Lung (tissue), 11 donors: ENCODE measurements at regions not wholly inside any gene's neighbourhood (a gene's known extent, or its start where the extent isn't known, plus 50 kb on each side); places are given as distances from the start of the nearest gene placed in this dataset.

ENCODE experiments used
- ATAC-seq: fragments of 200-7000 bp; cut with Tn5 transposase; one replicate; pipeline ENCODE4 v1.9.1; 2020; ENCODE audit warnings: moderate number of reproducible peaks; ENCODE audit not compliant: insufficient read depth, low FRiP score
- DNase-seq, 3 donors: peaks; one replicate each; pipeline ENCODE4 v3.0.0-alpha.2; 2013 to 2017
- H3K27ac ChIP-seq, 2 donors: one replicate each; pipeline ENCODE4 v1.5.1; 2013; ENCODE audit warnings: mild to moderate bottlenecking in 2 of 2, moderate library complexity in 2 of 2, control low read depth in 1 of 2, inconsistent platforms in 1 of 2, low read depth in 1 of 2, low read length in 1 of 2
- H3K27me3 ChIP-seq, 3 donors: one replicate each; pipeline ENCODE4 v1.5.1; 2013; ENCODE audit warnings: low read length in 2 of 3; ENCODE audit not compliant: control insufficient read depth in 3 of 3, insufficient read depth in 3 of 3
- H3K36me3 ChIP-seq, 4 donors: one replicate each; pipeline ENCODE4 v1.5.1; 2013; ENCODE audit warnings: low read length in 4 of 4, mild to moderate bottlenecking in 1 of 4, moderate library complexity in 1 of 4; ENCODE audit not compliant: control insufficient read depth in 4 of 4, insufficient read depth in 4 of 4
- H3K4me1 ChIP-seq, 5 donors: one replicate each; pipeline ENCODE4 v1.5.1; 2013; ENCODE audit warnings: low read length in 5 of 5, mild to moderate bottlenecking in 2 of 5, moderate library complexity in 1 of 5; ENCODE audit not compliant: control insufficient read depth in 5 of 5, insufficient read depth in 5 of 5
- H3K4me3 ChIP-seq: one replicate; pipeline ENCODE4 v1.5.1; 2013; ENCODE audit warnings: mild to moderate bottlenecking, control low read depth, moderate library complexity
- H3K9ac ChIP-seq, 2 donors: one replicate each; pipeline ENCODE4 v1.5.1; 2013; ENCODE audit warnings: low read length in 2 of 2, control low read depth in 1 of 2; ENCODE audit not compliant: insufficient read depth in 1 of 2
- H3K9me3 ChIP-seq, 4 donors: one replicate each; pipeline ENCODE4 v1.5.1; 2013; ENCODE audit warnings: low read length in 3 of 4, mild to moderate bottlenecking in 1 of 4, moderate library complexity in 1 of 4; ENCODE audit not compliant: control insufficient read depth in 4 of 4, insufficient read depth in 3 of 4
- CTCF ChIP-seq: IDR thresholded peaks from 2 replicates; pipeline ENCODE4 v1.5.1; 2012; ENCODE audit warnings: mild to moderate bottlenecking; ENCODE audit errors: control extremely low read depth, extremely low read depth
- WGBS, 2 donors: extraction: QIAGEN DNeasy Blood & Tissue Kit; methylation state at CpG; one replicate each; pipeline ENCODE4 v1.1.7; 2013; 5-methylcytosine and 5-hydroxymethylcytosine counted together
- donor health status: control.
- donor health status: control.
- donor health status: Bipolar disorder and iron deficiency.
- donor health status: healthy.
- donor health status: DM: yes; HTN: yes; CAD: no.

GRCh38 chr12:78746001-78746400 lies 118.6 kb upstream of the SYT1 start:
- H3K27me3 ChIP-seq, result no peaks in the 10 kb centered on the region
- H3K36me3 ChIP-seq, result no peaks in the 10 kb centered on the region
- DNase-seq (no peak), ATAC-seq (no peak)
- no peak for TF ChIP-seq CTCF
- no peak overlapping the region for H3K9ac ChIP-seq
- H3K4me3 ChIP-seq, result no peak overlapping the region
- H3K27ac ChIP-seq, result no peak overlapping the region
- H3K4me1 ChIP-seq, result no peaks in the 10 kb centered on the region
- no peaks in the 10 kb centered on the region for H3K9me3 ChIP-seq
- 90 to 98% methylated on average over 2 of the region's 2 CpGs for WGBS, 2 donors

- H3K36me3 ChIP-seq, result no peaks in the 10 kb centered on the region
- DNase-seq (no peak), ATAC-seq (no peak)
- H3K27ac ChIP-seq, result no peak overlapping the region
- WGBS, 2 donors, result 93 to 99% methylated on average over 1 of the region's 1 CpG
- no peak overlapping the region for H3K9ac ChIP-seq
- no peak overlapping the region for H3K4me3 ChIP-seq
- no peak for TF ChIP-seq CTCF
- H3K27me3 ChIP-seq, result no peaks in the 10 kb centered on the region
- H3K9me3 ChIP-seq, result no peaks in the 10 kb centered on the region
- H3K4me1 ChIP-seq, result no peaks in the 10 kb centered on the region
Measured at GRCh38 chr12:78753058-78753457, 111.5 kb upstream of the SYT1 start.

GRCh38 chr12:78756936-78757335 lies 107.6 kb upstream of the SYT1 start:
- TF ChIP-seq CTCF, result no peak
- H3K4me1 ChIP-seq, result no peaks in the 10 kb centered on the region
- peak; percentile 16 to 82 (median 71) for DNase-seq
- H3K4me3 ChIP-seq, result no peak overlapping the region
- H3K27ac ChIP-seq, result no peak overlapping the region
- H3K36me3 ChIP-seq, result no peaks in the 10 kb centered on the region
- ATAC-seq, result no peak
- 75 to 90% methylated on average over 2 of the region's 2 CpGs for WGBS, 2 donors
- peaks cover 0 to 2% (median 0%) of the 10 kb centered on the region in 4 donors for H3K9me3 ChIP-seq
- H3K27me3 ChIP-seq, result no peaks in the 10 kb centered on the region
- H3K9ac ChIP-seq, result no peak overlapping the region

GRCh38 chr12:78759367-78759766 lies 105.2 kb upstream of the SYT1 start:
- WGBS, 2 donors, result 68 to 85% methylated on average over 4 of the region's 4 CpGs
- no peak for ATAC-seq

More at GRCh38 chr12:78759367-78759766, 105.2 kb upstream of the SYT1 start:
- Histone ChIP-seq H3K36me3 (no peaks in the 10 kb centered on the region), H3K27me3 (no peaks in the 10 kb centered on the region), H3K9ac (no peak overlapping the region), H3K9me3 (peaks cover 0 to 2% (median 0%) of the 10 kb centered on the region in 4 donors), H3K4me1 (no peaks in the 10 kb centered on the region), H3K4me3 (no peak overlapping the region), H3K27ac (no peak overlapping the region)
- DNase-seq, result peak in 1 of 3 donors; percentile 6
- no peak for TF ChIP-seq CTCF
